NCI-H2196 treated with DMSO at 0.1 percent for 48 hours (cell line): ENCODE measurements at regions not wholly inside any gene's neighbourhood (a gene's known extent, or its start where the extent isn't known, plus 50 kb on each side); places are given as distances from the start of the nearest gene placed in this dataset.
"Not testable (repeated sequence)": the region's sequence is repeated elsewhere in the genome, so short reads cannot be mapped to it uniquely, and the experiment has no call there.

Experiments
- DNase-seq: peaks from one replicate; lab custom pipeline; 2025; ENCODE audit not compliant: unreplicated experiment; lab: John Stamatoyannopoulos, UW

DNA sequence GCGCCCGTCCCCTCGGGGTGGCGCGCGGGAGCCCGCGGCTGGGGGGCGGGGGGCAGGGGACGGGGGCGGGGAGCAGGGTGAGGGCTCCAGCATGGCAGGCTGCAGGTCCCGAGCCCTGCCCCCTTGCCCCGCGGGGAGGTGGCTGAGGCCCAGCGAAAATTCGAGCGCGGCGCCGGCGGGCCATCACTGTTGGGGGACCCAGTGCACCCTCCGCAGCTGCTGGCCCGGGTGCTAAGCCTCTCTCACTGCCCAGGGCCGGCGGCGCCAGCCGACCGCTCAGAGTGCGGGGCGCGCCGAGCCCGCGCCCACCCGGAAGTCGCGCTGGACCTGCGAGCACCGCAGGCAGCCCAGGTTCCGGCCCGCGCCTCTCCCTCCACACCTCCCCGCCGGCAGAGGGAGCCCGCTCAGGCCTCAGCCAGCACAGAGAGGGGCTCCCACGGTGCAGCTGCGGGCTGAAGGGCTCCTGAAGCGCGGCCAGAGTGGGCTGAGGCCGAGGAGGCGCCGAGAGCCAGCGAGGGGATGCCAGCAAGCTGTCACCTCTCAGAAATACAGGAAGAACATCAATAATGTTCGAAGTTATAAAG, 290.8 kb upstream of the PRSS16 start:
- peak; percentile 18 for DNase-seq

DNA sequence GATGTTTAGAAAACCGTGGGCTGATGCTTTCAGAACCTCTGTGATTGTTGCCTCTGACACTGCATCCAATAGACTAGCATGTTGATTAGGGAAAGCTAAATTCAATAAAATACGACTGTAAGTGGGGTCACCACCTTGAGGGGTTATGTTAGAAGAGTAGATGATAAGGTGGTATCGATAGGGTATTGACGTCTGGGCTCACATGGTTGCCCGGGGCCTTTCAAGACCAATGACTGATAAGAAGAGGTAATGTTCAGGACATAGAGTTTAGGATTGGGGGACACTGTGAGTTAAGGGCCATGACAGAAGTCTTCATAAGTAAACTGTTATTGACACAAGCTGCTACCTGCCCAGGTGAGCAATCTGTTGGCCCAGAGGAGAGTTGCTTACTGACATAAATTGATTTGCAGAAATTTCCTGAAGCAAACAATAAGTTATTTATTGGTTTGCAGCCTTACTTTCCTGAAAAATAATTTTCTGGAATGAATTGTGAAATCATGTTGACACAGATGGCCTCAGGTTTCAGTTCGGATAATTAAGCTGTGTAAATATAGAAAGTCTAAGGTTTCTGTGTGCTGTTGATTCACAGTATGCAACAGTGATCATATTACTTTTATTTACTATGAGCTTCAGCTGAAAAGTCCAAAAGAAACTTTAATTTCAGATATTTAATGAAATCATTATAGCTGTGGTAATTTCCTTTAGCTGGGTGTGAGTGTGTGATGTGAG, 289.9 kb upstream of the PRSS16 start:
- not testable (repeated sequence) for DNase-seq

DNA sequence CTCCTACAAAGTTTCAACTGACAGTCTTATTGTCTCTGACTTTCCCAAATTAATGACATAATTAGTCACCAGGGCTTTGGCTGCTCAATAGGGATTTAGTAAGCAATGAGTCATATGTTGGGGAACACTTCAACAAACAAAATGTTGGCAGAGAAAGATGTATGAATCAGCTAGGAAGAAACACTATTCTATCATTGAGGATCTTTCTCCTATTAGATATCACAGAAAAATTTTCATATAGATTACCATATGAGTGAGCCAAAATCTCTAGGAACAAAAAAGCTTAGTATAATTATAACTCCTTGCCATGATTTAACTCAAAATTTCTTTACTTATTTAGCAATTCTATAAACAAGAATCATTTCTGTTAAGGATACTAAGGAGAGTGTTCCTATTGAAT, 286.3 kb upstream of the PRSS16 start:
- not testable (repeated sequence) for DNase-seq

DNA sequence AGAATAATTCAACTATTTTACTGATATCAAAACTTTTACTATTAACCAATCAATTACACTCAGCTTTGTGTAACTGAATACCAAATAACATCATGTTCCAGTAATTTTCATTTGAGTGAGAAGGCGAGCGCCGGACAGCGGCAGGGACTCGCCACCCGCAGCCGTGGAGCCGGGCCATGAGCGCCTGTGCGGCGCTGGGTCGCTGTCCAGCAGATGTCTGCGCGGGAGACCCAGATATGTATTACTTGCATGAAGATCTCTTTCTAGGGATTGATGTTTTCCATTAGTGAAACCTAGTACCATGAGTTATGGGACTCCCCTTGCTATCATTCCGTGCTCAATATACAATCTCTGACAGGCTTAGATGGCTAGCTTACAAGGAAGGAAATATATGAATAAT, 245.1 kb upstream of the PRSS16 start:
- no peak for DNase-seq

DNA sequence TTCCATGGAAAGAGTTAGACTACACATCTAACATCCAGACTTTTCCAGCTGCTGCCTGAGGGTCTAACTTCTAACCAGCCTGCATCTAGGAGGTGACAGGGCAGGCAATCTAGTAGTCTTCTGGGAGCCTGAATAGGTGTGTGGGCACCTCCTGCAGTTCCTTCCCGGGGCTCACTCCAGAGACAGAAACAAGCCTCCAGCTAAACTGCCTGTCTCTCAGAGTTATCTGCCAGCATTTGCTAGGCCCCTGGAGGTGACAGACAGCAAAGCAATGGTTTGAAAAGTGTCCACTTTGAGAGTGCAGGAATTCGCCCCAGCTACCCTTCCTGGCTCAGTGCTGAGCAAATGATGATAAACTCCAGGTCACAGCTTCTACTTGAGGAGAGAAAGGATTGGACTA, 240.5 kb upstream of the PRSS16 start:
- no peak for DNase-seq

DNA sequence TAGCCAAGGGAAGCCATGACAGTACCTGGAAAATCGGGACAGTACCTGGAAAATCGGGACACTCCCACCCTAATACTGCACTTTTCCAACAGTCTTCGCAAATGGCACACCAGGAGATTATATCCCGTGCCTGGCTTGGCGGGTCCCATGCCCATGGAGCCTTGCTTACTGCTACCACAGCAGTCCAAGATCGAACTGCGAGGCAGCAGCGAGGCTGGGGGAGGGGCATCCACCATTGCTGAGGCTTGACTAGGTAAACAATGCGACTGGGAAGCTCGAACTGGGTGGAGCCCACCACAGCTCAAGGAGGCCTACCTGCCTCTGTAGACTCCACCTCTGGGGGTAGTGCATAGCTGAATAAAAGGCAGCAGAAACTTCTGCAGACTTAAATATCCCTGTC, 238.9 kb upstream of the PRSS16 start:
- not testable (repeated sequence) for DNase-seq

DNA sequence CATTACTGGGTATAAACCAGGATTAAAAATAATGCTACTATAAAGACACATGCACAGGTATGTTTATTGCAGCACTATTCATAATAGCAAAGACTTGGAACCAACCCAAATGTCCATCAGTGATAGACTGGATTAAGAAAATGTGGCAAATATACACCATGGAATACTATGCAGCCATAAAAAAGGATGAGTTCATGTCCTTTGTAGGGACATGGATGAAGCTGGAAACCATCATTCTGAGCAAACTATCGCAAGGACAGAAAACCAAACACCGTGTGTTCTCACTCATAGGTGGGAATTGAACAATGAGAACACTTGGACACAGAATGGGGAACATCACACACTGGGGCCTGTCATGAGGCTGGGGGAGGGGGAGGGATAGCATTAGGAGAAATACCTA, 233.4 kb upstream of the PRSS16 start:
- not testable (repeated sequence) for DNase-seq

DNA sequence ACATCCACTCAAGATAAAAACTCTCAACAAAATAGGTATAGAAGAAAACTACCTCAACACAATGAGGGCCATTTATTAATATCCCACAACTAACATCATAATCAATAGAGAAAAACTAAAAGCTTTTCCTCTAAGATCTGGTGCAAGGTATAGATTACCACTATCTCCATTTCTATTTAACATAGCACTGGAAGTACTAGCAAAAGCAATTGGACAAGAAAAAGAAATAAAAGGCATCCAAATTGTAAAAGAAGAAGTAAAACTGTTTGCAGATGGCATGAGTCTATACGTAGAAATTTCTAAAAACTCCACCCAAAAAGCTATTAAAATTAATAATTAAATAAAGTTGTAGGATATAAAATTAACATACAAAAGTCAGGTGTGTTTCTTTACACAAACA, 230.8 kb upstream of the PRSS16 start:
- DNase-seq, result no peak

DNA sequence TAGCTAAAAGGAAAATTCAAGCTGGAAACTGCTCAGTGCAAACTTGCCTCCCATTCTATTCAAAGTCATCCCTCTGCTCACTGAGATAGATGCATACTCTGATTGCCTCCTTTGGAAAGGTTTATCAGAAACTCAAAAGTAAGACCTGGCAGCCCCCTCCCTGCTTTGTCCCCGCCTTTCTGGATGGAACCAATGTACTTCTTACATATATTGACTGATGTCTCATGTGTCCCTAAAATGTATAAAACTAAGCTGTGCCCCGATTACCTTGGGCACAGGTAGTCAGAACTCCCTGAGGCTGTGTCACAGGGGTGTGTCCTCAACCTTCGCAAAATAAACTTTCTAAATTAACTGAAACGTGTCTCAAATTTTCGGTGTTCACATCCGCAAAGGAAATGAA, 229.1 kb upstream of the PRSS16 start:
- not testable (repeated sequence) for DNase-seq

DNA sequence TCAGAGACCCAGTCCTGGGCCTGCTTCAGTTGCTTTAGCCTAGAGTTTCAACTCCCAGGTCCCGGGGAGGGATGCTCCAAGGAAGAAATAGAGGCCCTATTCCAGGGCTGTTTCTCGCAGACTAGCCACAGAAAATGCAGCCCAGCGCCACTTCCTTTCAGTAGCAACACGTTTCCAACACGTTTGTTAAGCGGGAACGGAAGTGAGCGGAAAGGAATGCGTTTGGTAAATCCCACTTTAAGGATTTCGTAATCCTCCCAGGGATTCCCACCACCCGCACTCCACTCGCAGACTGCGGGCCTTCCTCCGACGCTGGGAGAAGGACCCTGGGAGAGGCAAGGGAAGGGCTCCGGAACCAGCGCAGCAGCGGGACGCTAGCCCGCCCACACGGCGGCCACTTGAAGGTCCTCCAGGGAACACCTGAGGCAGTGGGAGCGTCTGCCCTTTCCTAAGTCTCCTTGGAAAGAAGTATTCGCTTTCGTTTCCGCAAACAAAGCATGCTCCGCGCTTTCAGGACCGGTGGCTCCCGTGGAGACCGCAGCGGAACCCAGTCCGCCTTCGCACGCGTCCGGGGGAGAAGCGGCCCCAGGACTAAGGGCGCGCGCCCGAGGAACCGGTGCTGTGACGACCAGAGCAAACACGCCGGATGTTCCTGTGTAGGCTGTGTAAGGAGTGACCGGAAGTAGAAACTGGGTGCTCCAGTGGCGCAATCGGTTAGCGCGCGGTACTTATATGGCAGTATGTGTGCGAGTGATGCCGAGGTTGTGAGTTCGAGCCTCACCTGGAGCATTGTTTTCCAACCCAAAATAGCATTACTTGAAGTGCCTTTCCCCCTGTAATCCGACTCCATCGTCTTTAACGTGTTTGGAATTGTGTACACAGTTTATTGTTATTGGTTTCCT, 227.6 kb upstream of the PRSS16 start:
- peak; percentile 91 for DNase-seq

DNA sequence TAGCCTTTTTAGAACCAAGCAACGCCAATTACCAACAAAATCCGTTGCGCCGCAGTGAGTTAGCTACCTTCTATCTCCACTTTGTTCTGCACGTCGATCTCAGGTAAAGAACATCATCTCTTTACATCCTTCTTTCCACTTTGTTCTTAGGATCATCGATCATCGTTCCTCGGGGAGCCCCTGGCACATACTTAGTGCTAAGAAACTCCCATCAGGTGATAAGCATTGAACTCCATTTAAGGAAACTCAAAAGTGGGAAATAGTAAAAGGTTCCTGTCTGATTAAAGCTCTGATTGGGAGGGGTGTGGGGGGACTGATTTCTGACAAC, 227.0 kb upstream of the PRSS16 start:
- DNase-seq, result no peak

DNA sequence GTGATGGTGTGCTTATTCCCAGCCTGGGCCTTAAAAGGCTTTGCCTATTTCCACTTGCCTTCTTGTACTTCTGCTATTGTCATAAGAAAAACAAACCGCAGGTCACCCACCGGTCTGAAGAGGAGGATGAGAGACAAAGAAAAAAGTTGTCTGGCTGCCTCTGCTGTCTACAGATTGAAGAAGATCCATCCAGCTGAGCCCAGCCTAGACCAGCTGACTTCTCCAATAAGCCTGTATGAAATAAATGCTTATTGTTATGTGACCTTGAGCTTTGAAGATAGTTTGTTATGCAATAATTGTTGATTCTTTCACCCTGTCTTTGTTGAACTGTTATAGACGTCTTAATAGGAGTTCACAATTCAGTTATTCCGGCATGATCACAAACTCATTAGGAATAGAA, 223.8 kb upstream of the PRSS16 start:
- no peak for DNase-seq

DNA sequence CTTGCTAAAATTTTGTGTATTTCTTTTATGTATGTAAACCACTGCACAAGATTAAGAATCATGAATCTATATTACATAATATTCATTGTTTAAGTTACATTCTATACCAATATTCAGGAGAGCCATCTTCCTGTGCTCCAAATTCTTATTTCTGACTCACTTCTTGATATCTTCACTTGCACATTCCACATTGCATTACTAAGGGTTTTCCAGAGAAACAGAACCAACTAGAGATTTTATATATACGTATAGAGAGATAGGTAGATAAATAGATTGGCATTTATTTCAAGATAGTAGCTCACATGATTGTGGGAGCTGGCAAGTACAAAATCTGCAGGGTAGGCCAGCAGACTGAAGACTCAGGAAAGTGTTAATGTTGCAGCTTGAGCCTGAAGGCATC, 222.2 kb upstream of the PRSS16 start:
- no peak for DNase-seq

DNA sequence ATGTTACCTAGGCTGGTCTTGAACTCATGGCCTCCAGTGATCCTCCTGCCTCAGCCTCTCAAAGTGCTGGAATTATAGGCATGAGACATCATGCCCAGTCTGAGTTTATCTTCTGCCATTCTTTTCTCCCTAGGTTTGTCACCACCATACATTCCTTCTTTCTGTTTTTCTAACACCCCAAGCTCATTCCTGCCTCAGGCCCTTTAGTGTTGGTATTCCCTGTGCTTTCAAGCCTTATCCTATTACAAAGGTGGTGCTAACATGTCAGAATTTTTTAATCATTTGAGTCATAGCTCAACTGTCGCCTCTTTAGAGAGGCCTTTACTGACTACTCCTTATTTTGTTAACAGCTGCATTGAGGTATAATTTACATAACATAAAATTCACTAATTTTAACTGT, 221.1 kb upstream of the PRSS16 start:
- DNase-seq, result no peak

DNA sequence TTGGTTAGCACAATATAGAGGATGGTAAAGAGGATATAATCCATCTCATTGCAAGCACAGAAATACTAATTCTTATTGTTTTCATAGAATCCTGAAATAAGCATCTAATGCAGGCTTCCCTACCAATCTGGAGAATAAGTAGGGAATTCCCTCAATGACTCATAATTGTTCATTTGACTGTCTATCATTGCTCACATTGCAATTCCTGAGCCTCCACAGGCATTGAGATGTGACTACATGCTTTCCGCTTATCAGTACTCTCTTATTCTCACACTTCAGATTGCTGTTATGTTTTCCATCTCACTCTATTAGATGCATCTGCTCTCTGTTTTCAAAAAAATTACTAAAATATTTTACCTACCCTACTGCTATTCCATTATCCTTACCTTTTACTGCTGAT, 216.2 kb upstream of the PRSS16 start:
- DNase-seq, result no peak

DNA sequence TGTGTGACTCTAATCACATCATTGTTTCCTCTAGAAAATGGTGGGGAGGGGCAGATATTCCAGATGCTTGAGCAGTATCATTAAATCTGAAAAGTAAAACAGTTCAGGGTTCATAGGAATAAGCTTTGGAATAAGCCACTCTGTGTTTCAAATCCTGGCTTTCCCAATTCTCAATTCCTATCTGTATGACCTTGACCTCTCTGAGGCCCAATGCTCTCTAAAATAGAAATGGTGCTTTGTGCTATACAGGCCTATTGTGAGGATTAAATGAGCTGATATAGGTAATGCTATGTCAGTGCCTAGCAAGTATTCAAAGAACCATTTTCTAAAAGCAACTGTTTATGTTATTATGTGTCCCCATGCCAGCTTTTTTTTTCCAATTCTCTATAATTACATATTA, 209.0 kb upstream of the PRSS16 start:
- DNase-seq, result no peak

DNA sequence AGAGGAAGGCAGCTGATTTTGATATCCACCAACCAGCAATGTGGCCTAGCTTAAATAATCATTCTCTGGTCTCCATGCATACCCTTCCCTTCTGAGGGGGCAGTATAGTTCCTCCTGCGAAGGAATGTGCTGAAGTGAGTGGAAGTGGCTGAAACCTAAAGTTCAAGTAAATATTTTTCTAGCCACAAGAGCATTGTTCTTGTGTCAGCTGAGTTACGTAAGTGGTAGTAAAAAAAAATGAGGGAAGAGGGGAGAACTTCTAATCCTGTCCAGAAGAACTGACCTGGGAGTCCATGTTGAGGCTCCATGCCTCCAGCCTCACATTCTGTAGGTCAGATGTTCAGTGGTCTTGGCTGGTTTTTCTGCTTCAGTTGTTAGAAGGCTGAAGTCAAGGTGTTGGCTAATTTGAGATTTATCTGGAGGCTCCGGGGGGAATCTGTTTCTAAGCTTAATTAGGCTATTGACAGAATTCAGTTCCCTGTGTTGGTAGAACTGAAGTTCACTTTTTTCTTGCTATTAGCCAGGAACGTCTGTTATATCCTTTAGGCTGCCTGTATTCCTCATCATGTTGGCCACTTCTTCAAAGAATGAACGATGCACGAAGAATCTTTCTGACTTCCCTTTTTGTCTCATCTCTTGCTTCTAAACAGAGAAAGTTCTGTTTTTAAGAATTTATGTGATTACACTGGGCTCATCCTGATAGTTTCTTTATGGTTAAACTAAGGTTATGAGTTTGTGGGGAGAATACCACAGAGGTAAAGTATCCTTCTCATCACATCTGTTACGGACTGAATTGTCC, 207.1 kb upstream of the PRSS16 start:
- no peak for DNase-seq

DNA sequence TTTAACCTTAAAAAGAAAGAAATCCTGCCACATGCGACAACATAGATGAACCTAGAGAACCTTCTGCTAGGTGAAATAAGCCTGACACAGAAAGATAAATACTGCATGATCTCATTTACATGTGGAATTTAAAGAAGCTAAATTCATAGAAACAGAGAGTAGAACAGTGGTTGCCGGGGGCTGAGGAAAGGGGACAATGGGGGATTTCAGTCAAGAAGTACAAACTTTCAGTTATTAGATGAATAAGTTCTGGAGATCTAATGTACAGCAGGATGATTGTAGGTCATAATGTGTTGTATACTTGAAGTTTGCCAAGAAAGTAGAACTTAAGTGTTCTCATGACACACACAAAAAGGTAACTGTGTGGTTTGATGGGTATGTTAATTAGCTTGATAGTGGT, 204.3 kb upstream of the PRSS16 start:
- DNase-seq, result no peak

DNA sequence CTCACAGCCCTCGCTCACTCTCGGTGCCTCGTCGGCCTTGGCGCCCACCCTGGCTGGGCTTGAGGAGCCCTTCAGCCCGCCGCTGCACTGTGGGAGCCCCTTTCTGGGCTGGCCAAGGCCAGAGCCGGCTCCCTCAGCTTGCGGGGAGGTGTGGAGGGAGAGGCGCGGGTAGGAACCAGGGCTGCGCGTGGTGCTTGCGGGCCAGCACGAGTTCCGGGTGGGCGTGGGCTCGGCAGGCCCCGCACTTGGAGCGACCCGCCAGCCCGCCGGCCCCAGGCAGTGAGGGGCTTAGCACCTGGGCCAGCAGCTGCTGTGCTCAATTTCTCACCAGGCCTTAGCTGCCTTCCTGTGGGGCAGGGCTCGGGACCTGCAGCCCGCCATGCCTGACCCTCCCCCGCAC, 202.4 kb upstream of the PRSS16 start:
- not testable (repeated sequence) for DNase-seq

DNA sequence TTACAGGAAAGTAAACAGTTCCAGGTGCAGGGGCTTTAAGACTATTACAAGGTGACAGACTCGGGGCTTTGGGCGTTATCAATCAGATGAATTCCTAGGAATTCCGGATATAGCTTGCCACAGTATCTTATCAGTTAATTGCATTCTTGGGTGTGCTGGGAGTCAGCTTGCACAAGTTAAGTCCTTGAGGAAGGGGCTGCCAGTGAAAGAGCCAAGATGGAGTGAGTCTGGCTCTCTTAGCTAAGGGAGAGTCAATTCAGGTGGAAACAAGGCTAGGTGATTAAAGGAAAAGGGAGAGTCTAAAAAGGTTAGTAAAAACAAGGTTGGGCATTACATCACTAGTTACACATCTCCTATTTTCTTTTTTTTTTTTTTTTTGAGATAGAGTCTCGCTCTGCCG, 199.8 kb upstream of the PRSS16 start:
- DNase-seq, result not testable (repeated sequence)
